ENCODE measurements at regions not wholly inside any gene's neighbourhood (a gene's known extent, or its start where the extent isn't known, plus 50 kb on each side); places are given as distances from the start of the nearest gene placed in this dataset.

GRCh38 chr3:73210759-73211158 lies 149.3 kb downstream of the EBLN2 start (continued):
- TF ChIP-seq, protein P1, sequence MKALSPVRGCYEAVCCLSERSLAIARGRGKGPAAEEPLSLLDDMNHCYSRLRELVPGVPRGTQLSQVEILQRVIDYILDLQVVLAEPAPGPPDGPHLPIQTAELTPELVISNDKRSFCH (CRISPR knock-in tag; IDR thresholded peaks at IDR 0.05), result no peak
- TF ChIP-seq, protein P1 (tag; IDR thresholded peaks at IDR 0.05), result no peak
- TF ChIP-seq BRD9 (IDR thresholded peaks at IDR 0.05; ENCODE audit: low read depth, partially characterized antibody), result no peak

DNA sequence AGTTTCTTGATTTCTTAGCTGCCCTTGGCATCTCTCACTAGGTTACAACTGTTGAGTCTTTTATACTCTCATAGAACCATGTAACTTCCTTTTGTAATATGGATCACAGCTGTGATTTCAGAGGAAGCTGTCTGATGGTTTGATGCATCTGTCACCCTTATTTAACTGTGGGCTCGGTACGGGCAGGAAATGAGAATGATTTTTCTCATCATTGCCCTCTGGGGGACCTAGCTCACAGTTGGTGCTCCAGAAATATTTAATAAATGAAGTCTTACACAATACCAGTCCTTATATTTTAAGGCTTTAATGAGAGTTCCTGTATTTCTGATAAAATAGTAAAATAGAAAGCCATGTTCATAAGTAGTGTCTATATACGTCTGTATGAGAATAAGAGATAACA lies 151.2 kb downstream of the EBLN2 start:
- no peaks in the 10 kb centered on the region for H3K79me2 ChIP-seq (ENCODE audit: control insufficient read depth, insufficient read depth, low read length)
- FAIRE-seq (no peak), ATAC-seq (no peak), DNase-seq (ENCODE audit: extremely low read depth in 1 of 4, low spot score in 3 of 4) (no peak)
- no peaks in the 10 kb centered on the region for H3K4me1 ChIP-seq (replicated peaks in 1 of 2; ENCODE audit: control insufficient read depth in 2 of 2, insufficient read depth in 2 of 2, low read length in 2 of 2)
- intact Hi-C loops (cut with micrococcal nuclease) (loop anchor here (10.0 kb wide), 1 partner anchor 108 kb away; no protein-coding TSS in a partner anchor), in situ Hi-C loops (cut with MboI) (no loop called here)
- CTCF ChIA-PET (ENCODE audit: low intra/inter-chr PET ratio), result no interaction called here
- H4K20me1 ChIP-seq (replicated peaks; ENCODE audit: control insufficient read depth, insufficient read depth, low read length), result no peaks in the 10 kb centered on the region
- POLR2A ChIA-PET, result no interaction called here
- peaks cover 0 to 5% of the 10 kb centered on the region in 2 experiments; a peak in 1 of 5 replicates for H3K27me3 ChIP-seq (ENCODE audit: control insufficient read depth in 2 of 2, insufficient read depth in 2 of 2, low read length in 2 of 2)
- BruUV-seq (replicated peaks), result no TSS peak
- H3K4me2 ChIP-seq (ENCODE audit: insufficient read depth, low read length), result no peak overlapping the region
- H3K9ac ChIP-seq (ENCODE audit: insufficient read depth in 1 of 2, low read depth in 2 of 2, low read length in 2 of 2), result no peak overlapping the region
- TF ChIP-seq NCOA2 (IDR thresholded peaks at IDR 0.05; ENCODE audit: partially characterized antibody in 2 of 2), result no peak
- TF ChIP-seq ZNF436 (CRISPR knock-in tag; IDR thresholded peaks at IDR 0.05), result no peak
- TF ChIP-seq RHOXF2B (CRISPR knock-in tag; conservative IDR thresholded peaks at IDR 0.05), result no peak
- TF ChIP-seq, protein P2, sequence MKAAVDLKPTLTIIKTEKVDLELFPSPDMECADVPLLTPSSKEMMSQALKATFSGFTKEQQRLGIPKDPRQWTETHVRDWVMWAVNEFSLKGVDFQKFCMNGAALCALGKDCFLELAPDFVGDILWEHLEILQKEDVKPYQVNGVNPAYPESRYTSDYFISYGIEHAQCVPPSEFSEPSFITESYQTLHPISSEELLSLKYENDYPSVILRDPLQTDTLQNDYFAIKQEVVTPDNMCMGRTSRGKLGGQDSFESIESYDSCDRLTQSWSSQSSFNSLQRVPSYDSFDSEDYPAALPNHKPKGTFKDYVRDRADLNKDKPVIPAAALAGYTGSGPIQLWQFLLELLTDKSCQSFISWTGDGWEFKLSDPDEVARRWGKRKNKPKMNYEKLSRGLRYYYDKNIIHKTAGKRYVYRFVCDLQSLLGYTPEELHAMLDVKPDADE (conservative IDR thresholded peaks at IDR 0.05; ENCODE audit: control insufficient read depth, low read depth, low read length), result no peak
- TF ChIP-seq UBTF (IDR thresholded peaks at IDR 0.05; ENCODE audit: borderline replicate concordance in 1 of 2, low read depth in 2 of 2, low read length in 2 of 2), result no peak
- no peak for TF ChIP-seq ASH1L (IDR thresholded peaks at IDR 0.05; ENCODE audit: borderline replicate concordance, low read depth, partially characterized antibody)
- no peak for TF ChIP-seq MEIS2 (IDR thresholded peaks at IDR 0.05; ENCODE audit: partially characterized antibody)
- no peak for TF ChIP-seq ZNF395 (CRISPR knock-in tag; IDR thresholded peaks at IDR 0.05)
- TF ChIP-seq ILK (tag; IDR thresholded peaks at IDR 0.05; ENCODE audit: borderline replicate concordance, low read depth), result no peak
- no peak for TF ChIP-seq ZNF282 (CRISPR knock-in tag; IDR thresholded peaks at IDR 0.05)
- no peak for TF ChIP-seq XRCC4 (IDR thresholded peaks at IDR 0.05; ENCODE audit: extremely low read depth, insufficient read depth, insufficient read length)
- TF ChIP-seq ZKSCAN1 (IDR thresholded peaks at IDR 0.05; ENCODE audit: low read depth, low read length), result no peak
- H2AFZ ChIP-seq (ENCODE audit: low read depth, low read length), result no peak overlapping the region
- no peaks in the 10 kb centered on the region for H3K9me3 ChIP-seq (replicated peaks; ENCODE audit: control insufficient read depth, insufficient read depth, low read depth, low read length)
- no peaks in the 10 kb centered on the region for H3K36me3 ChIP-seq (ENCODE audit: control insufficient read depth, insufficient read depth, low read length)
- no peak overlapping the region for H3K4me3 ChIP-seq
- WGBS (ENCODE audit: insufficient coverage, low coverage, missing lambda C conversion rate), result 0% methylated on average over 3 of the region's 3 CpGs
- no peaks in the 10 kb centered on the region for H3K9me1 ChIP-seq (ENCODE audit: control insufficient read depth, insufficient read depth, low read length)
- H3K27ac ChIP-seq (ENCODE audit: extremely low read depth, low read depth, low read length), result no peak overlapping the region

Data from K562 (cell line).